AG10803 (cell line): ENCODE measurements at regions not wholly inside any gene's neighbourhood (a gene's known extent, or its start where the extent isn't known, plus 50 kb on each side); places are given as distances from the start of the nearest gene placed in this dataset.
"Not testable (repeated sequence)": the region's sequence is repeated elsewhere in the genome, so short reads cannot be mapped to it uniquely, and the experiment has no call there.

Experiments used
- DNase-seq: peaks from one replicate; pipeline ENCODE4 v3.0.0; 2010; ENCODE audit warnings: low read depth
- H3K4me3 ChIP-seq: 2 replicates; pipeline ENCODE4 v1.5.1; 2011; ENCODE audit warnings: mild to moderate bottlenecking, low read length, control low read depth
- TF ChIP-seq, protein P1 (sequence below): conservative IDR thresholded peaks from 2 replicates; pipeline ENCODE4 v1.5.1; 2011; ENCODE audit warnings: mild to moderate bottlenecking, low read length, control low read depth, inconsistent platforms

DNA sequence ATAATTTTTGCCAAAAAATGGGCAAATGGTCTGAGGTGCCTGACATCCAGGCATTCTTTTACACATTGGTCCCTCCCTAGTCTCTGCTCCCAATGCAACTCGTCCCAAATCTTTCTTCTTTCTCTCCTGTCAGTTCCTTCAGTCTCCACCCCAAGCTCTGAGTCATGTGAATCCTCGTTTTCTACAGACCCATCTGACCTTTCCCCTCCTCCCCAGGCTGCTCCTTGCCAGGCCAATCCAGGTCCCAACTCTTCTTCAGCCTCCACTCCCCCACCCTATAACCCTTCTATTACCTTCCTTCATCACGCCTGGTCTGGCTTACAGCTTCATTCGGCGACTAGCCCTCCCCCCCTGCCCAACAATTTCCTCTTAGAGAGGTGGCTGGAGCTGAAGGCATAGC is 55.3 kb downstream of the BBS10 start:
- not testable (repeated sequence) for H3K4me3 ChIP-seq, DNase-seq

DNA sequence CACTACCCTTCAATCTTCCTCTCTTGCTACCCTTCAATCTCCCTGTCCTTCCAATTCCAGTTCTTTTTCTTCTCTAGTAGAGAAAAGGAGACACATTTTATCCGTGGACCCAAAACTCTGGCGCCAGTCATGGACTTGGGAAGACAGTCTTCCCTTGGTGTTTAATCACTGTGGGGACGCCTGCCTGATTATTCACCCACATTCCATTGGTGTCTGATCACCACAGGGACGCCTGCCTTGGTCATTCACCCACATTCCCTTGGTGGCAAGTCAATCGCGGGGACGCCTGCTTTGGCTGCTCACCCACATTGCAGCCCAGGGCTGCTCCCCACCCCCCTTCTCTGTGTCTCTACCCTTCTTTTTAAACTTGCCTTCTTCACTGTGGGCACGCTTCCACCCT is 55.9 kb downstream of the BBS10 start:
- H3K4me3 ChIP-seq = not testable (repeated sequence)
- DNase-seq = peak; percentile 59

DNA sequence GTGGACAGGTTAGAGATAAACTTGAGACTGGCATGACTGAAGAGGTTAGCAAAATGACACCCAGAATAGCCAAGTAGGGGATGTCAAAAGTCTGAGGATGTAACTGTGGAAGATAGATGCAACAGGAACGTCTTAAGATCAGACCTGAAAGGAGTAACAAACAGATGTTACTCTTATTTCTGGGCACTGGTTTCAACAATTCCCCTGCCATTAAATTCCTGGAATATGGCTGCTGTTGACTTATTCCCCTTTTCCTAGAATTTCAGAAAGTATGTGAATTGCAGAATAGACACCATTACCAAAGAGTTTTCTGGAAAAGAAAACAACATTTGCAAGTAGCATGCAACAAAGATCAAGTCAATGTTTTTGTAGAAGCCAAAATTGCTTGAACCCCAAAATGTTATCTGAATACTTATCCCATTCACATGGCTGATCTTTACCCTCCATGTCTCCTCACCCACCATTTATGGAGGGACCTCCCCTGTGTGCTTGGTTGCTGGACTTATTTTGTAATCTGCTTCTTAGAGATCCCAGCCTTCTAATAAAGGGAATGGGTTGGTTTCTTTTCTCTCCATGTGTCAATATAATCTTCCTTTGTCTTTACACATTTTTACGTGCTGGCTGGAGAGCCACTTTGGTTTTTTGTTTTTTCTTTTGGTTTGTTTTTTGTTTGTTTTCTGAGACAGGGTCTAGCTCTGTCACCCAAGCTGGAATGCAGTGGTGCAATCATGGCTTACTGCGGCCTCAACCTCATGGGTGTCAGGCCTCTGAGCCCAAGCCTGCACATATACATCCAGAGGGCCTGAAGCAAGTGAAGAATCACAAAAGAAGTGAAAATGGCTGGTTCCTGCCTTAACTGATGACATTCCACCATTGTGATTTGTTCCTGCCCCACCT is 57.0 kb downstream of the BBS10 start:
- TF ChIP-seq, protein P1, sequence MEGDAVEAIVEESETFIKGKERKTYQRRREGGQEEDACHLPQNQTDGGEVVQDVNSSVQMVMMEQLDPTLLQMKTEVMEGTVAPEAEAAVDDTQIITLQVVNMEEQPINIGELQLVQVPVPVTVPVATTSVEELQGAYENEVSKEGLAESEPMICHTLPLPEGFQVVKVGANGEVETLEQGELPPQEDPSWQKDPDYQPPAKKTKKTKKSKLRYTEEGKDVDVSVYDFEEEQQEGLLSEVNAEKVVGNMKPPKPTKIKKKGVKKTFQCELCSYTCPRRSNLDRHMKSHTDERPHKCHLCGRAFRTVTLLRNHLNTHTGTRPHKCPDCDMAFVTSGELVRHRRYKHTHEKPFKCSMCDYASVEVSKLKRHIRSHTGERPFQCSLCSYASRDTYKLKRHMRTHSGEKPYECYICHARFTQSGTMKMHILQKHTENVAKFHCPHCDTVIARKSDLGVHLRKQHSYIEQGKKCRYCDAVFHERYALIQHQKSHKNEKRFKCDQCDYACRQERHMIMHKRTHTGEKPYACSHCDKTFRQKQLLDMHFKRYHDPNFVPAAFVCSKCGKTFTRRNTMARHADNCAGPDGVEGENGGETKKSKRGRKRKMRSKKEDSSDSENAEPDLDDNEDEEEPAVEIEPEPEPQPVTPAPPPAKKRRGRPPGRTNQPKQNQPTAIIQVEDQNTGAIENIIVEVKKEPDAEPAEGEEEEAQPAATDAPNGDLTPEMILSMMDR = no peak

DNA sequence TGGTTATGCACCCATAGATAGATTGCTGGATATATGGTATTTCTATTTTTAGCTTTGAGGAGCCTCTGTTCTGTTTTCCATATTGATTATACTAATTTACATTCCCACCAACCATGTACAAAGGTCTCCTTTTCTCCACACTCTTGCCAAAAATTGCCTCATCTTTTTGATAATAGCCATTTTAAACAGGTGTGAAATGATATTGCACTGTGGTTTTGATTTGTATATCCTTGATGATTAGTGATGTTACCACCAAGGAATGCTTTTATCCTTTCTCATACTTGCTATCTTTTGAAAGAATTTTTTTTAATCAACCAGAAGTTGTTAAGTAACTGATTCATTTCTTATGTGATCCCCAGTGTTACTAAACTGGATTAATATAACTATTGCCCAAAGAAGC is 60.0 kb downstream of the BBS10 start:
- TF ChIP-seq, protein P1 = no peak
- DNase-seq = no peak
- H3K4me3 ChIP-seq = no peak overlapping the region

More for the DNA sequence above, 57.0 kb downstream of the BBS10 start:
- DNase-seq = no peak
- H3K4me3 ChIP-seq = no peak overlapping the region

DNA sequence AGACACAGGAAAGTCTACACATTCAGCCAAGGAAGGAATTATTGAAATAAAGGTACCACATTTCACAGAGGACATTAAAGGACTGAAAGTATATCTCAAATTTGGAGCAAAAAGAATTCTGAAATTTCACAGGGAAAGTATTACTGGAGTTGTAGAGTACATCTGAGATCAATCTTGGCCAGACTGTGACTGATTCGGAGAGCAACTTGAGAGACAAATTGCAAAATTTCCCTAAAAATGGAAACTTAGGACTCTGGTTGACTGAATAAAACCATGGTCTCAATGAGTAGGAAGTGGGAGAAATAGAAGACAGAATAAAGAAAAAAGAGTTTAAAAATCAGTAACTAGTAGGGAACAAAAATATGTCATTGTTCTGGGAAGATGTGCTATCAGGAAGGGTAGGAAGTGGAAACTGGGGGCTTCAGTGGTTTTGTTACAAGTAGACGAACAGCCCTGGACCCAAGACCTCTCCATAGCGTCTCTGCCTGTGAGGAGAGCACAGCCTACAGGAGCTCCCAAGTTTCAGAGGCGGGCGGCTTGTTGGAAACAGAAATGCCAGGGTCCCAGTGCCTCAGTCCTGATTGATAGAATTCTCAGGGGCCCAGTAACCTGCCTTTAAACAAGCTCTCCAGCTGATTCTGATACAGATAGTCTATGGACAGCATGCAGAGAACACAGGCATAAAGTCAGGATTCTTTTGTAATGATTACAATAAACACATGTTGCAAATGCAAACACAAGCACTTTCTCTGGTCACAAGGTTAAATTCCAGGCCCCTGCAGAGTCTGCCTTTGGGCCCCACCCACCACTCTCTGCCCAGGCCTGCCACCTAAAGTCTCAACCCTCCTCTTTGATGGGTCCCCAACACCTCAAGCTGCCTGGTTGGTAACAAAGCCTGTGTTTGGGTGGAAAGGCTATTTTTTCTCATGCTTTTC is 63.1 kb downstream of the BBS10 start:
- peak; percentile 65 for DNase-seq
- no peak overlapping the region for H3K4me3 ChIP-seq
- TF ChIP-seq, protein P1 = no peak

DNA sequence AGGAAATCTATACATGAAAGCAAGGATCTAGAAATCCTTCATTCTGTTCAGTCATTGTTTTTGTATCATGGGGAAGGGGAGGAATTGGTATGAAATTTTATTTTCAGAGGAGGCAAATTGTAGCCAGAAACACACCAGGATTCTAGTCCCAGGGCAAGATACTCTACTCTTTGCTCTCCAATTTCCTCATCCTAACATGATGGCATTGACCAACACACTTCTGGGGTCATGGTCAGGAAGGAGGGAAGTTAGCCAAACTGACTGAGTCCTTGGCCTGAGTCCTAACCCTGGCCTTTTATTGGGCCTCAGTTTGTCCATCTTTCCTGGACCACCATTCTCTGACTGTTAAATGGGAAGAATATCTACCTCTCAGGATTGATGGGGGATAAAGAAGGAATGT is 65.5 kb downstream of the BBS10 start:
- no peak for DNase-seq
- TF ChIP-seq, protein P1 = no peak

DNA sequence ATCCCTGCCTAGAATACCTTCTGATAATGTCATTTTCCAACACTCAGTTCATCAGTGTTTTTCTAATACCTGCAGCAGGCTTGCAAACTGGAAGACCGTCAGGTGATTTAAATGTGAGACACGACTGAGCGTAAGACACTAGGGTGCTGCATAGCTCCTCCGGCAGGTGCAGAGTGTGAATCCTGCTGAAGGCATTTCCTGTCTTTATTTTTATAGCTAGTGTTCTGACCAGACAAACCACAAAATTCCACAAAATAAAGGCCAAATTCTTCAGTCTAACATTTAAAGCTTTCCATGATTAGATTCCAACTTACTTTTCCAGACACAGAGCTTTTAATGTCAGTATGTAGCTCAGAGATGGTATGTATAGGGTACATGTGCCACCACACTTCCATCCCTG is 70.7 kb downstream of the BBS10 start:
- TF ChIP-seq, protein P1 = no peak
- H3K4me3 ChIP-seq = no peak overlapping the region
- DNase-seq = peak; percentile 81

More for the DNA sequence above, 65.5 kb downstream of the BBS10 start:
- no peak overlapping the region for H3K4me3 ChIP-seq
